ENCODE measurements at regions not wholly inside any gene's neighbourhood (a gene's known extent, or its start where the extent isn't known, plus 50 kb on each side); places are given as distances from the start of the nearest gene placed in this dataset.

GRCh38 chr2:150153646-150154307 lies 333.7 kb downstream of the RND3 start:
- H3K27me3 Mint-ChIP-seq: no peaks in the 10 kb centered on the region
- DNase-seq (ENCODE audit: low spot score in 2 of 2): no peak

GRCh38 chr2:150152230-150152629 lies 335.2 kb downstream of the RND3 start:
- DNase-seq (ENCODE audit: low spot score in 2 of 2): no peak
- no peaks in the 10 kb centered on the region for H3K4me1 Mint-ChIP-seq
- H3K9me3 Mint-ChIP-seq: peaks cover 6% of the 10 kb centered on the region
- H3K27me3 Mint-ChIP-seq: no peaks in the 10 kb centered on the region
- H3K36me3 Mint-ChIP-seq (ENCODE audit: insufficient read depth): peaks cover 2% of the 10 kb centered on the region
- H3K27ac Mint-ChIP-seq (ENCODE audit: low read depth): no peak overlapping the region
- no peak for ATAC-seq (replicated peaks; ENCODE audit: extremely low read depth, poor library complexity, severe bottlenecking)
- no peak overlapping the region for H3K4me3 Mint-ChIP-seq

More at GRCh38 chr2:150153646-150154307, 333.7 kb downstream of the RND3 start:
- Mint-ChIP-seq H3K4me3 (no peak overlapping the region), H3K36me3 (ENCODE audit: insufficient read depth) (peaks cover 2% of the 10 kb centered on the region), H3K4me1 (no peaks in the 10 kb centered on the region), H3K27ac (ENCODE audit: low read depth) (no peak overlapping the region), H3K9me3 (peaks cover 6% of the 10 kb centered on the region)
- ATAC-seq (replicated peaks; ENCODE audit: extremely low read depth, poor library complexity, severe bottlenecking): no peak

- Mint-ChIP-seq H3K27ac (ENCODE audit: low read depth) (no peak overlapping the region), H3K9me3 (peaks cover 24% of the 10 kb centered on the region), H3K27me3 (no peaks in the 10 kb centered on the region), H3K4me1 (no peaks in the 10 kb centered on the region), H3K36me3 (ENCODE audit: insufficient read depth) (peaks cover 2% of the 10 kb centered on the region), H3K4me3 (no peak overlapping the region)
- DNase-seq (ENCODE audit: low spot score in 2 of 2): no peak
- ATAC-seq (replicated peaks; ENCODE audit: extremely low read depth, poor library complexity, severe bottlenecking): no peak
These were observed 337.3 kb downstream of the RND3 start for GRCh38 chr2:150150144-150150543.

- ATAC-seq (replicated peaks; ENCODE audit: extremely low read depth, poor library complexity, severe bottlenecking): no peak
These were observed 339.4 kb downstream of the RND3 start for GRCh38 chr2:150147889-150148683.

GRCh38 chr2:150146879-150147278 lies 340.6 kb downstream of the RND3 start:
- ATAC-seq (replicated peaks; ENCODE audit: extremely low read depth, poor library complexity, severe bottlenecking): no peak
- no peak overlapping the region for H3K4me3 Mint-ChIP-seq
- H3K36me3 Mint-ChIP-seq (ENCODE audit: insufficient read depth): no peaks in the 10 kb centered on the region
- no peaks in the 10 kb centered on the region for H3K4me1 Mint-ChIP-seq
- no peak for DNase-seq (ENCODE audit: low spot score in 2 of 2)
- no peak overlapping the region for H3K27ac Mint-ChIP-seq (ENCODE audit: low read depth)
- no peaks in the 10 kb centered on the region for H3K27me3 Mint-ChIP-seq
- H3K9me3 Mint-ChIP-seq: peaks cover 23% of the 10 kb centered on the region

More at GRCh38 chr2:150147889-150148683, 339.4 kb downstream of the RND3 start:
- Mint-ChIP-seq H3K4me3 (no peak overlapping the region), H3K36me3 (ENCODE audit: insufficient read depth) (no peaks in the 10 kb centered on the region), H3K4me1 (no peaks in the 10 kb centered on the region), H3K9me3 (peaks cover 23% of the 10 kb centered on the region), H3K27ac (ENCODE audit: low read depth) (no peak overlapping the region), H3K27me3 (no peaks in the 10 kb centered on the region)
- DNase-seq (ENCODE audit: low spot score in 2 of 2): no peak

- H3K9me3 Mint-ChIP-seq: peaks cover 23% of the 10 kb centered on the region
- ATAC-seq (replicated peaks; ENCODE audit: extremely low read depth, poor library complexity, severe bottlenecking) (no peak), DNase-seq (ENCODE audit: low spot score in 2 of 2) (no peak)
- no peak overlapping the region for H3K4me3 Mint-ChIP-seq
- H3K27ac Mint-ChIP-seq (ENCODE audit: low read depth): no peak overlapping the region
- no peaks in the 10 kb centered on the region for H3K27me3 Mint-ChIP-seq
- no peaks in the 10 kb centered on the region for H3K36me3 Mint-ChIP-seq (ENCODE audit: insufficient read depth)
- no peaks in the 10 kb centered on the region for H3K4me1 Mint-ChIP-seq
These were observed 342.2 kb downstream of the RND3 start for GRCh38 chr2:150145299-150145692.

GRCh38 chr2:150144546-150145298 lies 342.7 kb downstream of the RND3 start:
- DNase-seq (ENCODE audit: low spot score in 2 of 2) (no peak), ATAC-seq (replicated peaks; ENCODE audit: extremely low read depth, poor library complexity, severe bottlenecking) (no peak)
- no peaks in the 10 kb centered on the region for H3K4me1 Mint-ChIP-seq
- H3K9me3 Mint-ChIP-seq: peaks cover 23% of the 10 kb centered on the region
- no peak overlapping the region for H3K27ac Mint-ChIP-seq (ENCODE audit: low read depth)
- no peaks in the 10 kb centered on the region for H3K36me3 Mint-ChIP-seq (ENCODE audit: insufficient read depth)
- H3K4me3 Mint-ChIP-seq: no peak overlapping the region
- no peaks in the 10 kb centered on the region for H3K27me3 Mint-ChIP-seq

- Mint-ChIP-seq H3K36me3 (ENCODE audit: insufficient read depth) (no peaks in the 10 kb centered on the region), H3K27ac (ENCODE audit: low read depth) (no peak overlapping the region), H3K4me1 (no peaks in the 10 kb centered on the region), H3K27me3 (no peaks in the 10 kb centered on the region), H3K4me3 (no peak overlapping the region), H3K9me3 (peaks cover 29% of the 10 kb centered on the region)
- no peak for DNase-seq (ENCODE audit: low spot score in 2 of 2)
- no peak for ATAC-seq (replicated peaks; ENCODE audit: extremely low read depth, poor library complexity, severe bottlenecking)
These were observed 344.4 kb downstream of the RND3 start for GRCh38 chr2:150143087-150143536.

- H3K27ac Mint-ChIP-seq (ENCODE audit: low read depth): no peak overlapping the region
- ATAC-seq (replicated peaks; ENCODE audit: extremely low read depth, poor library complexity, severe bottlenecking) (no peak), DNase-seq (ENCODE audit: low spot score in 2 of 2) (no peak)
- H3K4me1 Mint-ChIP-seq: no peaks in the 10 kb centered on the region
- H3K27me3 Mint-ChIP-seq: no peaks in the 10 kb centered on the region
- H3K36me3 Mint-ChIP-seq (ENCODE audit: insufficient read depth): no peaks in the 10 kb centered on the region
- H3K4me3 Mint-ChIP-seq: no peak overlapping the region
- H3K9me3 Mint-ChIP-seq: peaks cover 32% of the 10 kb centered on the region
These were observed 344.9 kb downstream of the RND3 start for GRCh38 chr2:150142561-150142960.

- Mint-ChIP-seq H3K27me3 (no peaks in the 10 kb centered on the region), H3K9me3 (peaks cover 25% of the 10 kb centered on the region), H3K36me3 (ENCODE audit: insufficient read depth) (no peaks in the 10 kb centered on the region), H3K27ac (ENCODE audit: low read depth) (no peak overlapping the region), H3K4me1 (no peaks in the 10 kb centered on the region), H3K4me3 (no peak overlapping the region)
- DNase-seq (ENCODE audit: low spot score in 2 of 2) (no peak), ATAC-seq (replicated peaks; ENCODE audit: extremely low read depth, poor library complexity, severe bottlenecking) (no peak)
These were observed 346.1 kb downstream of the RND3 start for GRCh38 chr2:150141226-150142001.

- Mint-ChIP-seq H3K27me3 (no peaks in the 10 kb centered on the region), H3K36me3 (ENCODE audit: insufficient read depth) (no peaks in the 10 kb centered on the region), H3K27ac (ENCODE audit: low read depth) (no peak overlapping the region), H3K4me1 (no peaks in the 10 kb centered on the region), H3K4me3 (no peak overlapping the region), H3K9me3 (peaks cover 18% of the 10 kb centered on the region)
- DNase-seq (ENCODE audit: low spot score in 2 of 2) (no peak), ATAC-seq (replicated peaks; ENCODE audit: extremely low read depth, poor library complexity, severe bottlenecking) (no peak)
These were observed 346.7 kb downstream of the RND3 start for GRCh38 chr2:150140777-150141176.

- H3K4me1 Mint-ChIP-seq: no peaks in the 10 kb centered on the region
- ATAC-seq (replicated peaks; ENCODE audit: extremely low read depth, poor library complexity, severe bottlenecking): no peak
- no peak overlapping the region for H3K27ac Mint-ChIP-seq (ENCODE audit: low read depth)
- H3K4me3 Mint-ChIP-seq: no peak overlapping the region
- H3K9me3 Mint-ChIP-seq: peaks cover 13% of the 10 kb centered on the region
- H3K36me3 Mint-ChIP-seq (ENCODE audit: insufficient read depth): no peaks in the 10 kb centered on the region
- DNase-seq (ENCODE audit: low spot score in 2 of 2): no peak
- H3K27me3 Mint-ChIP-seq: no peaks in the 10 kb centered on the region
These were observed 348.9 kb downstream of the RND3 start for GRCh38 chr2:150138587-150138986.
